ENCODE measurements at regions not wholly inside any gene's neighbourhood (a gene's known extent, or its start where the extent isn't known, plus 50 kb on each side); places are given as distances from the start of the nearest gene placed in this dataset.
A peak's percentile ranks its signal among the peaks of the same experiment; 100 is the strongest.

GRCh38 chr2:8102470-8102869 is 579.4 kb upstream of the ID2 start:
- H3K27ac Mint-ChIP-seq = peak overlapping the region in 1 of 3 experiments; percentile 93
- H3K9me3 Mint-ChIP-seq = peaks cover 3% of the 10 kb centered on the region
- no peaks in the 10 kb centered on the region for H3K36me3 Mint-ChIP-seq (ENCODE audit: low read depth)
- no peak for TF ChIP-seq CTCF (IDR thresholded peaks at IDR 0.05; ENCODE audit: unreplicated experiment in 3 of 3)
- H3K4me3 Mint-ChIP-seq = no peak overlapping the region
- peaks cover 43% of the 10 kb centered on the region for H3K4me1 Mint-ChIP-seq
- H3K27me3 Mint-ChIP-seq (ENCODE audit: low read depth) = no peaks in the 10 kb centered on the region

DNA sequence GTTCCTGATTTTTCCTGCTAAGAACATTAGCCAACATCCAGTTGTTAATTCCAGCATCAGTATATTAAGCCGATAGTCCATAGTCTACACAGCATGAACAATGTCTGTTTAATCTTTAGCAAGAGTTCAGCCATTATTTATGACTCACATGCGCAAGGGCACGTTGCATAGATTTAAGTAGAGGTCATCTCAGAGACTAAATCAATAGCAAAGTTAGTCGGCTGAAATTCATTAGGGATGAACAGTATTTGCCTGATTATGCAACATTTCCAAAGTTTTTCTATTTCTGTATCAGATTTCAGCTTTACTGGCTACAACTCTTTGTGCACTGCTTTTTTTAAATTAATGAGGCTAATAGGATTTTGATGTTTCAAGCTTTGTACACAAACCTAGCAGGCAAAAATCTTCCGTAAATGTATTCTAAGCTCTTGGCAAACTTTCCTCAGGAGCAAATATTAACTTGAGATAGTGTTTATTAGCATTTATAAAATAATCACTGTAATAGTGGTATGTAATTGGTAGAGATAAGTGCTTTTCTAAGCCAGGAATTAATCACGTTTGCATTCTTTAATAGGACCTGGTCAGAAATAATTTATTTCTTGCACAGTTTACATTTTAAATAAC is 578.7 kb upstream of the ID2 start:
- Mint-ChIP-seq H3K36me3 (ENCODE audit: low read depth) (no peaks in the 10 kb centered on the region), H3K27ac (peak overlapping the region; percentile 62 to 93 (median 84)), H3K27me3 (ENCODE audit: low read depth) (no peaks in the 10 kb centered on the region), H3K4me3 (no peak overlapping the region), H3K9me3 (no peaks in the 10 kb centered on the region), H3K4me1 (peaks cover 43% of the 10 kb centered on the region)
- no peak for TF ChIP-seq CTCF (IDR thresholded peaks at IDR 0.05; ENCODE audit: unreplicated experiment in 3 of 3)

DNA sequence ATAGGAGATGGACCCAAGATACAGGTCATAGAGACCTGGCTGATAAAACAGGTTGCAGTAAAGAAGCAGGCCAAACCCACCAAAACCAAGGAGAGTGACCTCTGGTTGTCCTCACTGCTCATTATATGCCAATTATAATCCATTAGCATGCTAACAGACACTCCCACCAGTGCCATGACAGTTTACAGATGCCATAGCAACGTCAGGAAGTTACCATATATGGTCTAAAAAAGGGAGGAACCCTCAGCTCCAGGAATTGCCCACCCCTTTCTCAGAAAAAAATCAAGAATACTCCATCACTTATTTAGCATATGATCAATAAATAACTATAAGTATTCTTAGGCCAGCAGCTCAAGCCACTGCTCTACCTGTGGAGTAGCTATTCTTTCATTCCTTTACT is 574.7 kb upstream of the ID2 start:
- Mint-ChIP-seq H3K27ac (no peak overlapping the region), H3K27me3 (ENCODE audit: low read depth) (no peaks in the 10 kb centered on the region), H3K4me3 (no peak overlapping the region), H3K36me3 (ENCODE audit: low read depth) (no peaks in the 10 kb centered on the region), H3K9me3 (peaks cover 5% of the 10 kb centered on the region), H3K4me1 (peaks cover 38% of the 10 kb centered on the region)
- no peak for TF ChIP-seq CTCF (IDR thresholded peaks at IDR 0.05; ENCODE audit: unreplicated experiment in 3 of 3)

GRCh38 chr2:8107621-8108378 is 574.1 kb upstream of the ID2 start:
- Mint-ChIP-seq H3K36me3 (ENCODE audit: low read depth) (no peaks in the 10 kb centered on the region), H3K27me3 (ENCODE audit: low read depth) (no peaks in the 10 kb centered on the region), H3K4me3 (no peak overlapping the region), H3K9me3 (peaks cover 5% of the 10 kb centered on the region), H3K27ac (peak overlapping the region in 1 of 3 experiments; percentile 45), H3K4me1 (peaks cover 31% of the 10 kb centered on the region)
- TF ChIP-seq CTCF (IDR thresholded peaks at IDR 0.05; ENCODE audit: unreplicated experiment in 3 of 3) = no peak

DNA sequence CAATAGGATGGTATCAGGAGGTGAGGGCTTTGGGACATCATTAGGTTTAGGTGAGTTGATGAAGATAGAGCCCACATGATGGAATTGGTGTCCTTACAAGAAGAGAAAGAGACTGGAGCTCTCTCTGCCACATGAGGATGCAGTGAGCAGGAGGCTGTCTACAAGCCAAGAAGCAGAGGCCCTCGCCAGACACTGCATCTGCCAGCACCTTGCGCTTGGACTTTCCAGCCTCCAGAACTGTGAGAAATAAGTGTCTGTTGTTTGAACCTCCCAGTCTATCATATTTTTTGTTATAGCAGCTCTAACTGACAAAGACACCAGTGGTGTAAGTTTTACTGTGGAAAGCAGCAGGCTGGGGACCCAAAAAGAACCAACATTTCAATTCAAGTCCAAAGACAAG is 571.1 kb upstream of the ID2 start:
- Mint-ChIP-seq H3K27ac (peak overlapping the region in 1 of 3 experiments; percentile 13), H3K36me3 (ENCODE audit: low read depth) (no peaks in the 10 kb centered on the region), H3K9me3 (peaks cover 9% of the 10 kb centered on the region), H3K27me3 (ENCODE audit: low read depth) (no peaks in the 10 kb centered on the region), H3K4me1 (peaks cover 2% of the 10 kb centered on the region), H3K4me3 (no peak overlapping the region)
- no peak for TF ChIP-seq CTCF (IDR thresholded peaks at IDR 0.05; ENCODE audit: unreplicated experiment in 3 of 3)

DNA sequence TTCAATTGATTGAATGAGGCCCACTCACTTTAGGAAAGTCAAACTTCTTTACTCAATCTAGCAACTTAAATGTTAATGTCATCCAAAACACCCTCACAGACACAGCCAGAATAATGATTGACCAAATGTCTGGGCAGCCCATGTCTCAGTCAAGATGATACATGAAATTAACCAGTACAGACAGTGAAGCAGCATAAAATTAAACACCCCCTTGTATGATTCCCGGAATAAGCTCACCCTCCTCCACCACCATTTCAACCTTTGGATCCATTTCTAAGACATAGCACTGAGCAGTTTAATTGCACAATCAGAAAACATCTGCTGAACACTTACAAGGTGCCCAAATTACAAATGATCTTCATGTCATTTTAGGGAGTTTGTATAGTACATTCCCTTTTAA is 570.7 kb upstream of the ID2 start:
- Mint-ChIP-seq H3K27ac (peak overlapping the region in 2 of 3 experiments; percentile 3 to 13), H3K4me3 (no peak overlapping the region), H3K36me3 (ENCODE audit: low read depth) (no peaks in the 10 kb centered on the region), H3K4me1 (no peaks in the 10 kb centered on the region), H3K9me3 (peaks cover 9% of the 10 kb centered on the region), H3K27me3 (ENCODE audit: low read depth) (no peaks in the 10 kb centered on the region)
- no peak for TF ChIP-seq CTCF (IDR thresholded peaks at IDR 0.05; ENCODE audit: unreplicated experiment in 3 of 3)

Measured in nephron (organoid).